ENCODE measurements at regions not wholly inside any gene's neighbourhood (a gene's known extent, or its start where the extent isn't known, plus 50 kb on each side); places are given as distances from the start of the nearest gene placed in this dataset.

GRCh38 chr6:104256646-104257045 is 603.1 kb downstream of the HACE1 start:
- TF ChIP-seq CTCF (IDR thresholded peaks at IDR 0.05; ENCODE audit: low read length) (no peak), EZH2 (IDR thresholded peaks at IDR 0.05; ENCODE audit: borderline replicate concordance, low read length) (no peak)

Data from OCI-LY1 (cell line).